ENCODE measurements at regions not wholly inside any gene's neighbourhood (a gene's known extent, or its start where the extent isn't known, plus 50 kb on each side); places are given as distances from the start of the nearest gene placed in this dataset.
"Not testable (repeated sequence)": the region's sequence is repeated elsewhere in the genome, so short reads cannot be mapped to it uniquely, and the experiment has no call there.

- Histone ChIP-seq H3K36me3 (no peaks in the 10 kb centered on the region), H3K4me3 (no peak overlapping the region), H3K4me1 (peaks cover 0 to 22% (median 5%) of the 10 kb centered on the region in 9 donors), H3K27ac (peak overlapping the region in 8 of 10 donors; percentile 11 to 62 (median 45)), H3K27me3 (no peaks in the 10 kb centered on the region), H3K9me3 (no peaks in the 10 kb centered on the region)
- intact Hi-C loops (cut with DNase I) = no loop called here
- no peak for TF ChIP-seq CTCF (IDR thresholded peaks at IDR 0.05)
- peak in 5 of 8 donors; percentile 24 to 59 (median 53) for ATAC-seq
- WGBS, 2 donors = 55 to 61% methylated on average over 6 of the region's 6 CpGs
- DNase-seq = peak in 1 of 2 donors; percentile 9
Measured at GRCh38 chr4:23946299-23946698, 56.5 kb upstream of the PPARGC1A start.

- peak in 7 of 8 donors; percentile 19 to 68 (median 52) for ATAC-seq
- H3K27ac ChIP-seq = peak overlapping the region in 3 of 10 donors; percentile 33 to 62 (median 50)
- intact Hi-C loops (cut with DNase I) = no loop called here
Measured at GRCh38 chr4:23945451-23946017, 55.7 kb upstream of the PPARGC1A start.

GRCh38 chr4:23944556-23944955, 54.7 kb upstream of the PPARGC1A start:
- intact Hi-C loops (cut with DNase I); H3K4me3 ChIP-seq; H3K27me3 ChIP-seq; ATAC-seq; H3K27ac ChIP-seq; DNase-seq; H3K36me3 ChIP-seq; H3K9me3 ChIP-seq: not testable (repeated sequence)
- H3K4me1 ChIP-seq = peaks cover 0 to 22% (median 5%) of the 10 kb centered on the region in 9 donors
- WGBS, 2 donors = 84 to 87% methylated on average over 3 of the region's 3 CpGs

More at GRCh38 chr4:23945451-23946017, 55.7 kb upstream of the PPARGC1A start:
- no peaks in the 10 kb centered on the region for H3K27me3 ChIP-seq
- TF ChIP-seq CTCF (IDR thresholded peaks at IDR 0.05) = no peak
- WGBS, 2 donors = 67 to 69% methylated on average over 6 of the region's 6 CpGs
- H3K4me3 ChIP-seq = no peak overlapping the region
- DNase-seq = no peak
- no peaks in the 10 kb centered on the region for H3K9me3 ChIP-seq
- H3K36me3 ChIP-seq = no peaks in the 10 kb centered on the region
- peaks cover 0 to 22% (median 5%) of the 10 kb centered on the region in 9 donors for H3K4me1 ChIP-seq

- Histone ChIP-seq H3K36me3 (no peaks in the 10 kb centered on the region), H3K4me3 (no peak overlapping the region), H3K27ac (no peak overlapping the region), H3K27me3 (no peaks in the 10 kb centered on the region), H3K4me1 (peaks cover 0 to 22% (median 5%) of the 10 kb centered on the region in 9 donors), H3K9me3 (no peaks in the 10 kb centered on the region)
- ATAC-seq (no peak), DNase-seq (no peak)
- 90 to 94% methylated on average over 2 of the region's 2 CpGs for WGBS, 2 donors
- no peak for TF ChIP-seq CTCF (IDR thresholded peaks at IDR 0.05)
- intact Hi-C loops (cut with DNase I) = no loop called here
Measured at GRCh38 chr4:23943478-23943877, 53.6 kb upstream of the PPARGC1A start.

- WGBS, 2 donors = 80 to 93% methylated on average over 1 of the region's 1 CpG
- DNase-seq (no peak), ATAC-seq (no peak)
- TF ChIP-seq CTCF (IDR thresholded peaks at IDR 0.05) = no peak
- no peak overlapping the region for H3K27ac ChIP-seq
- no peaks in the 10 kb centered on the region for H3K36me3 ChIP-seq
- H3K9me3 ChIP-seq = no peaks in the 10 kb centered on the region
- H3K4me3 ChIP-seq = no peak overlapping the region
- intact Hi-C loops (cut with DNase I) = no loop called here
- H3K27me3 ChIP-seq = no peaks in the 10 kb centered on the region
- H3K4me1 ChIP-seq = peaks cover 0 to 16% (median 5%) of the 10 kb centered on the region in 9 donors
Measured at GRCh38 chr4:23942471-23942870, 52.6 kb upstream of the PPARGC1A start.
